ENCODE measurements at regions not wholly inside any gene's neighbourhood (a gene's known extent, or its start where the extent isn't known, plus 50 kb on each side); places are given as distances from the start of the nearest gene placed in this dataset.

DNA sequence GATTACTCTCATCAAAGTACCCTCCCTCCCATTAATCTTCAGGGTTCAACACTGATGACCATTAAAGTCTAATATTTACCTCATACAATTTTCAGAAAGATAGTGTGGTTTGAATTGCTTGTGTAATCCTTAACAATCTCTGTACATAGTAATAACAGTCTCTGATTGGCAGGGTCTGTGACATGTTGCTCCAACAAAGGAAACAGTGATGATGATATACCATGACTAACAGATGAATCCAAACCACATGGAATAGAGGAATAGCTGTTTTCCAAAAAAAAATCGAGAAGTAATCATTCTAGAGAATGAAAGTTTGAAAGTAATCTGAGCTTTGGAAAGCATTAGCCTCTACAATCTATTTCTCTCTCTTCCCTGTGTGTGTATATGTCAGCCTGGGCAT, 610.1 kb upstream of the NEGR1 start:
- no peak overlapping the region for H3K4me3 ChIP-seq (replicated peaks; ENCODE audit: low read depth, low read length)
- H3K27me3 ChIP-seq (replicated peaks; ENCODE audit: control insufficient read depth, insufficient read depth, low read length), result no peaks in the 10 kb centered on the region
- H3K36me3 ChIP-seq (ENCODE audit: control insufficient read depth, insufficient read depth, low read length), result no peaks in the 10 kb centered on the region
- no peak for DNase-seq (ENCODE audit: extremely low read depth, insufficient read length)
- no peak for TF ChIP-seq CTCF (IDR thresholded peaks at IDR 0.05; ENCODE audit: insufficient read depth, low read length, poor library complexity, severe bottlenecking)

DNA sequence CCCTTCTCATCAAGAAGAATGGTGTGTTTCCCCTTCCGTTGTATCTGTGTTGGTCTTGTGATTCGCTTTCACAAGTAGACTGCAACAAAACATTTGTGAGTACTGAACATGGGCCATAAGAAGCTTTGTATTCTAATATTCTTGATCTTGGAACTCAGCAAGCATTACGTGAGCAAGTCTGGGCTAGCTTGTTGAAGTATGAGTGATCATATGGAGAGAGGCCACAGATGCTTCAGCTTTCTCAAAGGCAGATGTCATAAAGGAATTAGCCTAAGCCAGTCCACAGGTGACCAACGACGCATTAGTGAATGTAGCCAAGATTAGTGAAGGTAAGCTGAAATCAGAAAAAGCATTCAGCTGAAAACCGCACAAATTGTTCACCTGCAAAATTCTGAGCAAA, 609.6 kb upstream of the NEGR1 start:
- Histone ChIP-seq H3K27me3 (replicated peaks; ENCODE audit: control insufficient read depth, insufficient read depth, low read length) (no peaks in the 10 kb centered on the region), H3K4me3 (replicated peaks; ENCODE audit: low read depth, low read length) (no peak overlapping the region), H3K36me3 (ENCODE audit: control insufficient read depth, insufficient read depth, low read length) (no peaks in the 10 kb centered on the region)
- DNase-seq (ENCODE audit: extremely low read depth, insufficient read length), result no peak
- no peak for TF ChIP-seq CTCF (IDR thresholded peaks at IDR 0.05; ENCODE audit: insufficient read depth, low read length, poor library complexity, severe bottlenecking)

- H3K4me3 ChIP-seq (replicated peaks; ENCODE audit: low read depth, low read length), result no peak overlapping the region
- no peaks in the 10 kb centered on the region for H3K36me3 ChIP-seq (ENCODE audit: control insufficient read depth, insufficient read depth, low read length)
- no peak for TF ChIP-seq CTCF (IDR thresholded peaks at IDR 0.05; ENCODE audit: insufficient read depth, low read length, poor library complexity, severe bottlenecking)
- DNase-seq (ENCODE audit: extremely low read depth, insufficient read length), result no peak
- no peaks in the 10 kb centered on the region for H3K27me3 ChIP-seq (replicated peaks; ENCODE audit: control insufficient read depth, insufficient read depth, low read length)
These were observed 603.5 kb upstream of the NEGR1 start for GRCh38 chr1:72885841-72886240.

- no peak for TF ChIP-seq CTCF (IDR thresholded peaks at IDR 0.05; ENCODE audit: insufficient read depth, low read length, poor library complexity, severe bottlenecking)
- no peaks in the 10 kb centered on the region for H3K27me3 ChIP-seq (replicated peaks; ENCODE audit: control insufficient read depth, insufficient read depth, low read length)
- H3K36me3 ChIP-seq (ENCODE audit: control insufficient read depth, insufficient read depth, low read length), result no peaks in the 10 kb centered on the region
- DNase-seq (ENCODE audit: extremely low read depth, insufficient read length), result no peak
- H3K4me3 ChIP-seq (replicated peaks; ENCODE audit: low read depth, low read length), result no peak overlapping the region
These were observed 602.7 kb upstream of the NEGR1 start for GRCh38 chr1:72885017-72885416.

- H3K4me3 ChIP-seq (replicated peaks; ENCODE audit: low read depth, low read length), result no peak overlapping the region
These were observed 587.5 kb upstream of the NEGR1 start for GRCh38 chr1:72869873-72870272.

More at GRCh38 chr1:72869873-72870272, 587.5 kb upstream of the NEGR1 start:
- Histone ChIP-seq H3K36me3 (ENCODE audit: control insufficient read depth, insufficient read depth, low read length) (no peaks in the 10 kb centered on the region), H3K27me3 (replicated peaks; ENCODE audit: control insufficient read depth, insufficient read depth, low read length) (no peaks in the 10 kb centered on the region)
- no peak for TF ChIP-seq CTCF (IDR thresholded peaks at IDR 0.05; ENCODE audit: insufficient read depth, low read length, poor library complexity, severe bottlenecking)
- DNase-seq (ENCODE audit: extremely low read depth, insufficient read length), result no peak
